LHCN-M2 (cell line): ENCODE measurements at regions not wholly inside any gene's neighbourhood (a gene's known extent, or its start where the extent isn't known, plus 50 kb on each side); places are given as distances from the start of the nearest gene placed in this dataset.

Source experiments
- DNase-seq: peaks from one replicate; pipeline ENCODE4 v3.0.0-alpha.2; 2012; ENCODE audit warnings: low read depth

DNA sequence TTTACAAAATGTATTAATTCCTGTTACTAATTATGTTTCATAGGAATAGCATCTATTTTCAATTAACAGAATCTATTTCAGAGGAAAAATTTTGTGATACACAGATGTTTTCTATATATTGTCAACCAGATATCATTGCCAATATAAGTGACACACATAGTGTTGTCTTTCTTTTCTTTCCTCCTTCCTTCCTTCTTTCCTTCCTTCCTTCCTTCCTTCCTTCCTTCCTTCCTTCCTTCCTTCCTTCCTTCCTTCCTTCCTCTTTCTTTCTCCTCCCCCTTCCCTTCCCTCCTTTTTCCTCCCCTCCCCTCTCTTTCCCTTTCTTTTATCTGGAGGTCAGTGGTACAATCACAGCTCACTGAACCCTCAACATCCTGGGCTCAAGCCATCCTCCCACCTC is 146.5 kb upstream of the DSEL start:
- DNase-seq, result no peak

- DNase-seq, result no peak
Measured at GRCh38 chr18:67661555-67661954, 145.0 kb upstream of the DSEL start.

DNA sequence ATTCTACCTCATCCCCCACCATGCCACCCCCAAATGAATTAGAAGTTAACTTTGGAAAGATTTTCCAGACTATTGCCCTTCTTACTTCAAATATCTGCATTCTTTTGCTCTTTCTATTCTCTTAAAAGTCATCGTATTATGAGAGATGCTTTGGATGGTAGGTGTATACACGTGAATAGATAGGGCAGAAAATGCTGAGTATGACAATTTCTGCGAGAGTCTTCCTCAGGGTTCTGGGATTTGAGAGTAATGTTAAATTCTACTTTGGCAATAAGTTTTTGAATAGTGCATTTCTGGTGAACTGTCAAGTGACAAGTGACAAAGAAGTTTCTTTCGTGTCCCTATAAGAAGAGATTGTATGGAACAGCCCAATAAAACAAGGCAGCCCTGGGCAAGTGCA is 137.6 kb upstream of the DSEL start:
- DNase-seq, result no peak

GRCh38 chr18:67652288-67652687 is 135.8 kb upstream of the DSEL start:
- no peak for DNase-seq

DNA sequence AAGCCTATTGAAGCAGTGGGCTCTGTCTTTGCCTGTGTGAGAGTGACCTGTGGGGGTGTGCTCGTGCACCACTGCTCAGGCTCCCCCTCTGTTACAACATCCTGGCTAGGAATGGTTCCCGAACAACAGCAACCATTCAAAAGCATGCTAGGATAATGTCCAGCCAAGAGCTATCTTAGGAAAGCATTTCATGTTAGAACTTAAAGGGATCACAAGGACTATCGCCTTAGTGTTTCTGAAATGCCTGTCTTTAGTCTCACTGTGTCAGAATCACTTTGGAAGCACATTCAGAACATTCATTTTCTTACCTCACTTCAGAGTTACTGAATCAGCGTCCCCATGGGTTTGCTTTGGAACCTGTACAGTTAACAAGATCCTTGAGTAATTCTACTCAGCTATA is 134.9 kb upstream of the DSEL start:
- no peak for DNase-seq

DNA sequence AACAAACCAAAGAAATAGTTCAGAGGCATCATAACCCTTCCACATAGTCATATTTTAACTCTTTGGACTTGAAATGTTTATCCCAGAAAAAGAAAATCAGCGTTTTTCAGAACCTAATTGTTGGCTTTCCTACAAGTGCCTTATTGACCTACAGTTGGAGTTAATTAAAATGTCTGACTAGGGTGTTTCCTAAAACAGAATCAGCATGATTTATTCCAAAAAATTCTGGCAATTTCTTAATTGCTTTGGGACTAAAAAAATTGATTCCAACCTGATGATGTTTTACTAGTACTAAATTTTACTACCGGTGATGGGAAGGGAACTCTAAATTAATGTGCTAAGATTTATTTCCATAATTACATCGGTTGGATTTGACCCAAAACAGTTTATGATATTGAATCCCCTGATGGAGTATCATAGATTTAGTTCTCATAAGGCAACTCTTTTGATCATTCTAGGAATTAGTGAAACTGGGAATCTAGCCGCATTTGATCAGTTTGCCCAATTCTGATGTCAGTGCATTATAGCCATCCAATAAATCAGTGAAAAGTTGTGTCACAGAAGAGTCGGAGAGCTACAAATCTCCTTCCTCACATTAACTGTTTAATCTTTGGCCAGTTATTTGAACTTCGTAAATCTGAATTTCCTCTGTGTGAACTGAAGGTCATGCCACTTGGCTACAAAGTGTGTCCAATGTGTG is 134.3 kb upstream of the DSEL start:
- no peak for DNase-seq

DNA sequence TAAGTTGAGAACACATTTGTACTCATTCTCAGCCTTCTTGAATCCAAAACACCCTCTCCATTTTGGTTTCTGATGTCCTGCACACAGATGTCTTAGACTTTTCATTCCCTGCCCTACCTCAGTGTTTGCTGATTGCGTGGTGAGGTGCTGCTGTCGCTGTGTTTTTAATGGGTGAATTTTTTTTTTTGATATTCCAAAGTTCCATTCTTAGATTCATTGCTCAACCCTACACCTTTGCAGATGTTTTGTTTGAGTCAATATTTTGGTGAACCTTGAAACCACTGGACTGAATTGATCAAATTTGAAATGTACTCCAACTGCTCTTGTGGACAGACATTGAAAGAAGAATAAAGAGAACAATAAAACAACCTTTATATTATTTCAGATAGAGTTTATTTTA is 130.4 kb upstream of the DSEL start:
- no peak for DNase-seq

- DNase-seq, result no peak
Measured at GRCh38 chr18:67644226-67644625, 127.7 kb upstream of the DSEL start.

DNA sequence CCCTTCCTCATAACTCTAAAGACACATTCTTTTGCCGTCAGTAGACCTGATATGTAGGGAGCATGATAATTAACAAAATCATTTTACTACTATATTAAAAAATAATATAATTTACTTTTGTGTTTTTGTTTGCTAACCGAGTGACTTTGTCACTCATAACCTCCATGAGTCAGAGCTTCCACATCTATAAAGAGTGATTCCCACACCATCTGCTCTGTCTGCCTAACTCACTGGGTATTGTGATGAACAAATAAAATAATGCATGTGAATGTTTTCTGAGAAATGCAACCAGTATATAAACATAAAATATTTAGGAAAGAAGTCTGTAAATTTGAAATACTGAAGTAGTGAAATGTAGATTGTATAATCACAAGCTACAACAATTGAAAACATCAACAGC is 123.4 kb upstream of the DSEL start:
- peak; percentile 58 for DNase-seq

DNA sequence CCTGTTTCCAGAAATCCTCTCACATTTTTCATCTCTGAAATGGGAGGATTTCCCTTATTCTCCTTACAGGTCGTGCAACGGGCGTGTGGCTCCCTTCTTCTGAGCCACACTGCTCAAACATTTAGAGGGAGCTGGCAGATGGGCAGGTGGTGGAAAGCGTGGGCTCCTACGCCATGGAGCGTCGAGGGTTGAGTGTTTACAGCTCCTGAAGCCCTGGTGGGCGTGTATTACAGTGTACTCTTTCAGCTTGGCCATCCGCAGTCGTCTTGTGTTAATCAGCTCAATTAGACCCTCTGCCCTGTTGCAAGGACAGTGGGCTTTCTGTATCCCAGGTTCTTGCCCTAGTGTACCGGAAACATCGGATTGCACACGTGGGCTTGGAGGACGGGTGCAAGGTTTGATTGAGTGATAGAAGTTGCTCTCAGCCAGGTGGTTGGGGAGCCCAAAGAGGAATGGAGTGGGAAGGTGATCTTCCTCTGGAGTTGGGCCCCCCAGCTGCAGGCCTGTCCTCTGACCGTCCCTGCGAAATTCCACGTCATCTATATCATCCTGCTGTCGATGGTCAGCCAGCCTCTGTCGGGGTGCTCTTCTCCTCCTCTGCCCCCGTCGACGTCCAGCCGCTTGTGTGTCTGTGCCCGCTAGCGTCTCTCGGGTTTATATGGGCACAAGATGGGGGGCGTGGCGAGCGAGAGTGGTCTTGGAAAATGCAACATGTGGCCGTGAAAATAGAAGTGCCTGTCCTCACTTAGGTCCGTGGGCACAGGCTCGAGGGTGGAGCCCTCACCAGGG is 120.3 kb upstream of the DSEL start:
- no peak for DNase-seq

- DNase-seq, result peak; percentile 29
Measured at GRCh38 chr18:67634631-67635338, 118.3 kb upstream of the DSEL start.

DNA sequence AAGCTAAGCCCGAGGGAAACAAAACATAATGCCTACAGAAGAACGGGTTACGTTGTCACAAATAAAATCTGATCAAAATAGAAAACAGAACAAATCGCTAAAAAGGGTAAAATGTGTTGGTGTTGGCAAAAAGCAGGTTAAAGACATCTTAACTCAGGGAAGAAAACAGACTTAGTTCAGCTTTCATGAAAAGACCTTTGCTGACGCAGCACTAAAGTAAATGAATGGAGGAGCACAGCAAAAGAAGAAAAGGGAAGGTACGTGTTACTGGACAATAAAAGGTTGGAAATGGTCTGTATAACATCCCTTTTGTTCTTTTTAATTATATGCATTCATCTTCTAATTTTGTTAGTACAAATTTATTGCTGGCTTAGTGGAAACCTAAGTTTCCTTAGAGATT is 117.4 kb upstream of the DSEL start:
- no peak for DNase-seq

GRCh38 chr18:67621906-67622305 is 105.4 kb upstream of the DSEL start:
- no peak for DNase-seq

GRCh38 chr18:67621049-67621713 is 104.7 kb upstream of the DSEL start:
- DNase-seq, result no peak

- DNase-seq, result no peak
Measured at GRCh38 chr18:67618061-67618460, 101.5 kb upstream of the DSEL start.

DNA sequence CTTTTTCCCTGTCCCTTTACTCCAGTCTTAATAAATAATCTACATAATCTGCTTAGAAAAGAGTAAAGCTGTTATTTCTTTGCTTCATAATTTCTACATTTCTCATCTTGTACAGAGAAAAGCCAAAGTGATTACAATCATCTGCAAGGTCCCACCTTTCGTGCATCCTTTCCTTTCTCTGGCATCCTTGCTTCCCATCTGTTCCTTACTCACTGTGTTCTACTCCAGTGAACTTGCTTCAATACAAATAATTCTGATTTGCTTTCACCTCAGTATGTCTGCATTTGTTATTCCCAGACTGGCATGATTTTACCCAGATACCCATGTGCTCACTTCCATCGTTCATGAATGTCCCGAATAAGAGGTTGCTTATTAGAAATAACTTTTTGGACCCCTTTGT is 99.4 kb upstream of the DSEL start:
- no peak for DNase-seq

- no peak for DNase-seq
Measured at GRCh38 chr18:67613731-67614130, 97.2 kb upstream of the DSEL start.

GRCh38 chr18:67612281-67612680 is 95.8 kb upstream of the DSEL start:
- no peak for DNase-seq

DNA sequence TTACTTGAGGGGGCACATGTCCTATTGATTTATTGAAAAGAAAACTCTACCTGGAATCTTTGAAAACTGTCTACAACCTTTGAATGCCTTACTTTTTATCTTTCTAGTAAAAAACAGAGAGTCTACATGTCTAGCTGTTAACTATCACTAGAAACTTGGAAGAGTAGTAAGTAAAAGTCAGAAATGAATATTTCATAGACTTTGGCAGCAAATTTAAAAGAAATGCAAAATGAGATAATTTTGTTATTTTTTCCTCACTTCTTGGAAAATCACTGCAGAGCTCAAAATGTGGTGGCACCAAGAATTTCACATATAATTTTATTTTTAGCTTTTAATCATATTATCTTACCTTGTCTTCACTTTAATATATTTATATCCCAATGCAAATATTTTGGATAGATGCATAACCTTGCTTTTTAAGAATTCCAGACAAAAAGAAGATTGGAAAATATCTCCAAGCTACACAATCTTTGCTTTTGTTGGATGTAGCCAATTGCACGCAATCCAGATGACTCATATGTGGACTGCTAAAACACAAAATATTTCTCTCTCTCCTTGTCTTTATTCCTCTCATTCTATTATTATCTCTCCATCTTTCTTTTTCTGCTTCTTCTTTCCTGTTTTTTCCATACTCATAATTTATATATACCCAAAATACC is 92.2 kb upstream of the DSEL start:
- DNase-seq, result peak; percentile 66

GRCh38 chr18:67608191-67608590 is 91.7 kb upstream of the DSEL start:
- peak; percentile 33 for DNase-seq
